K562 (cell line): ENCODE measurements at regions not wholly inside any gene's neighbourhood (a gene's known extent, or its start where the extent isn't known, plus 50 kb on each side); places are given as distances from the start of the nearest gene placed in this dataset.

Source experiments
- CBFA2T2 ChIP-seq: fragments of 450-650 bp; conservative IDR thresholded peaks from 2 replicates; pipeline ENCODE4 v1.6.1; 2017; ENCODE audit warnings: mild to moderate bottlenecking
- ETS2 ChIP-seq: IDR thresholded peaks from 2 replicates; pipeline ENCODE4 v1.6.1; 2016; ENCODE audit warnings: borderline replicate concordance, missing genetic modification characterization, mild to moderate bottlenecking, moderate library complexity, missing compliant biosample characterization; ENCODE audit not compliant: poor library complexity, severe bottlenecking
- MIER1 ChIP-seq: fragments of 450-650 bp; IDR thresholded peaks from 2 replicates; pipeline ENCODE4 v1.6.1; 2016; ENCODE audit warnings: antibody characterized with exemption, mild to moderate bottlenecking, low read depth
- TF ChIP-seq, protein P1 (sequence below): fragments of 450-650 bp; IDR thresholded peaks from 2 replicates; pipeline ENCODE4 v1.6.1; 2016; ENCODE audit warnings: low read depth
- TF ChIP-seq, protein P2 (sequence below), 2 experiments: fragments of 450-650 bp in 1 of 2; IDR thresholded peaks; 2 replicates each; pipeline ENCODE4 v1.6.1; 2011 to 2017; ENCODE audit warnings: low read depth in 2 of 2, antibody characterized with exemption in 1 of 2, borderline replicate concordance in 1 of 2, low read length in 1 of 2, mild to moderate bottlenecking in 1 of 2, mixed read lengths in 1 of 2; ENCODE audit not compliant: control insufficient read depth in 1 of 2
- TF ChIP-seq, protein P3 (sequence below): IDR thresholded peaks from 2 replicates; pipeline ENCODE4 v1.6.1; 2014; ENCODE audit warnings: antibody characterized with exemption

DNA sequence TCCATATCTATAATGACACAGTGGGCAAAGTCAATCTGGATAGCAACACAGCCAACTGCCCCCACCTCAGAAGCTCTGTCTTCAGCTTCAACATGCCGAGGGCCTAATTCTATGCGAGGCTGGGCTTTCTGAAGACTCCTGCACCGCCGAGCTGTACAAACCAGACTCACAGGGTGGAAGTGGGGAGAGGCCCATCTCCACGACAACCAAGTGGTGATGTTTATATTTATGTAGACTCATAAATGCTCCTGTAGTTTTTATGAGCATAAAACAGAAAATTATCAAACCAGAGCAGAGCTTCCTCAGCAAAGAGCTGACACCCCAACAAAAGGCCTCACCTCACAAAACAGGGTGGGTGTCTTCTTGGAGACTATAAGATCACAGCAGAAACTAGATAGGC lies 77.0 kb upstream of the LGALSL start (continued):
- TF ChIP-seq, protein P1, sequence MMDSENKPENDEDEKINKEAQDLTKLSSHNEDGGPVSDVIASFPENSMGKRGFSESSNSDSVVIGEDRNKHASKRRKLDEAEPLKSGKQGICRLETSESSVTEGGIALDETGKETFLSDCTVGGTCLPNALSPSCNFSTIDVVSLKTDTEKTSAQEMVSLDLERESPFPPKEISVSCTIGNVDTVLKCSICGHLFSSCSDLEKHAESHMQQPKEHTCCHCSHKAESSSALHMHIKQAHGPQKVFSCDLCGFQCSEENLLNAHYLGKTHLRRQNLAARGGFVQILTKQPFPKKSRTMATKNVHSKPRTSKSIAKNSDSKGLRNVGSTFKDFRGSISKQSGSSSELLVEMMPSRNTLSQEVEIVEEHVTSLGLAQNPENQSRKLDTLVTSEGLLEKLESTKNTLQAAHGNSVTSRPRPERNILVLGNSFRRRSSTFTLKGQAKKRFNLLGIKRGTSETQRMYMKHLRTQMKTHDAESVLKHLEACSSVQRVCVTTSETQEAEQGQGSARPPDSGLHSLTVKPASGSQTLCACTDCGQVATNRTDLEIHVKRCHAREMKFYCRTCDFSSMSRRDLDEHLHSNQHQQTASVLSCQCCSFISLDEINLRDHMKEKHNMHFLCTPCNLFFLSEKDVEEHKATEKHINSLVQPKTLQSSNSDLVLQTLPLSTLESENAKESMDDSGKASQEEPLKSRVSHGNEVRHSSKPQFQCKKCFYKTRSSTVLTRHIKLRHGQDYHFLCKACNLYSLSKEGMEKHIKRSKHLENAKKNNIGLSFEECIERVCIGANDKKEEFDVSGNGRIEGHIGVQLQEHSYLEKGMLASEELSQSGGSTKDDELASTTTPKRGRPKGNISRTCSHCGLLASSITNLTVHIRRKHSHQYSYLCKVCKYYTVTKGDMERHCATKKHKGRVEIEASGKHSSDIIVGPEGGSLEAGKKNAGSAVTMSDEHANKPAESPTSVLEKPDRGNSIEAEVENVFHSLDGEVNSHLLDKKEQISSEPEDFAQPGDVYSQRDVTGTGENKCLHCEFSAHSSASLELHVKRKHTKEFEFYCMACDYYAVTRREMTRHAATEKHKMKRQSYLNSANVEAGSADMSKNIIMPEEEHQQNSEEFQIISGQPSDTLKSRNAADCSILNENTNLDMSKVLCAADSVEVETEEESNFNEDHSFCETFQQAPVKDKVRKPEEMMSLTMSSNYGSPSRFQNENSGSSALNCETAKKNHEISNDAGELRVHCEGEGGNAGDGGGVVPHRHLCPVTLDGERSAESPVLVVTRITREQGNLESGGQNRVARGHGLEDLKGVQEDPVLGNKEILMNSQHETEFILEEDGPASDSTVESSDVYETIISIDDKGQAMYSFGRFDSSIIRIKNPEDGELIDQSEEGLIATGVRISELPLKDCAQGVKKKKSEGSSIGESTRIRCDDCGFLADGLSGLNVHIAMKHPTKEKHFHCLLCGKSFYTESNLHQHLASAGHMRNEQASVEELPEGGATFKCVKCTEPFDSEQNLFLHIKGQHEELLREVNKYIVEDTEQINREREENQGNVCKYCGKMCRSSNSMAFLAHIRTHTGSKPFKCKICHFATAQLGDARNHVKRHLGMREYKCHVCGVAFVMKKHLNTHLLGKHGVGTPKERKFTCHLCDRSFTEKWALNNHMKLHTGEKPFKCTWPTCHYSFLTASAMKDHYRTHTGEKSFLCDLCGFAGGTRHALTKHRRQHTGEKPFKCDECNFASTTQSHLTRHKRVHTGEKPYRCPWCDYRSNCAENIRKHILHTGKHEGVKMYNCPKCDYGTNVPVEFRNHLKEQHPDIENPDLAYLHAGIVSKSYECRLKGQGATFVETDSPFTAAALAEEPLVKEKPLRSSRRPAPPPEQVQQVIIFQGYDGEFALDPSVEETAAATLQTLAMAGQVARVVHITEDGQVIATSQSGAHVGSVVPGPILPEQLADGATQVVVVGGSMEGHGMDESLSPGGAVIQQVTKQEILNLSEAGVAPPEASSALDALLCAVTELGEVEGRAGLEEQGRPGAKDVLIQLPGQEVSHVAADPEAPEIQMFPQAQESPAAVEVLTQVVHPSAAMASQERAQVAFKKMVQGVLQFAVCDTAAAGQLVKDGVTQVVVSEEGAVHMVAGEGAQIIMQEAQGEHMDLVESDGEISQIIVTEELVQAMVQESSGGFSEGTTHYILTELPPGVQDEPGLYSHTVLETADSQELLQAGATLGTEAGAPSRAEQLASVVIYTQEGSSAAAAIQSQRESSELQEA = no peak
- no peak for TF ChIP-seq MIER1
- no peak for TF ChIP-seq CBFA2T2
- TF ChIP-seq, protein P2, sequence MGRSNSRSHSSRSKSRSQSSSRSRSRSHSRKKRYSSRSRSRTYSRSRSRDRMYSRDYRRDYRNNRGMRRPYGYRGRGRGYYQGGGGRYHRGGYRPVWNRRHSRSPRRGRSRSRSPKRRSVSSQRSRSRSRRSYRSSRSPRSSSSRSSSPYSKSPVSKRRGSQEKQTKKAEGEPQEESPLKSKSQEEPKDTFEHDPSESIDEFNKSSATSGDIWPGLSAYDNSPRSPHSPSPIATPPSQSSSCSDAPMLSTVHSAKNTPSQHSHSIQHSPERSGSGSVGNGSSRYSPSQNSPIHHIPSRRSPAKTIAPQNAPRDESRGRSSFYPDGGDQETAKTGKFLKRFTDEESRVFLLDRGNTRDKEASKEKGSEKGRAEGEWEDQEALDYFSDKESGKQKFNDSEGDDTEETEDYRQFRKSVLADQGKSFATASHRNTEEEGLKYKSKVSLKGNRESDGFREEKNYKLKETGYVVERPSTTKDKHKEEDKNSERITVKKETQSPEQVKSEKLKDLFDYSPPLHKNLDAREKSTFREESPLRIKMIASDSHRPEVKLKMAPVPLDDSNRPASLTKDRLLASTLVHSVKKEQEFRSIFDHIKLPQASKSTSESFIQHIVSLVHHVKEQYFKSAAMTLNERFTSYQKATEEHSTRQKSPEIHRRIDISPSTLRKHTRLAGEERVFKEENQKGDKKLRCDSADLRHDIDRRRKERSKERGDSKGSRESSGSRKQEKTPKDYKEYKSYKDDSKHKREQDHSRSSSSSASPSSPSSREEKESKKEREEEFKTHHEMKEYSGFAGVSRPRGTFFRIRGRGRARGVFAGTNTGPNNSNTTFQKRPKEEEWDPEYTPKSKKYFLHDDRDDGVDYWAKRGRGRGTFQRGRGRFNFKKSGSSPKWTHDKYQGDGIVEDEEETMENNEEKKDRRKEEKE (IDR thresholded peaks at IDR 0.05; ENCODE audit: borderline replicate concordance in 1 of 2, control insufficient read depth in 1 of 2, low read depth in 2 of 2, low read length in 1 of 2) = no peak
- TF ChIP-seq, protein P3, sequence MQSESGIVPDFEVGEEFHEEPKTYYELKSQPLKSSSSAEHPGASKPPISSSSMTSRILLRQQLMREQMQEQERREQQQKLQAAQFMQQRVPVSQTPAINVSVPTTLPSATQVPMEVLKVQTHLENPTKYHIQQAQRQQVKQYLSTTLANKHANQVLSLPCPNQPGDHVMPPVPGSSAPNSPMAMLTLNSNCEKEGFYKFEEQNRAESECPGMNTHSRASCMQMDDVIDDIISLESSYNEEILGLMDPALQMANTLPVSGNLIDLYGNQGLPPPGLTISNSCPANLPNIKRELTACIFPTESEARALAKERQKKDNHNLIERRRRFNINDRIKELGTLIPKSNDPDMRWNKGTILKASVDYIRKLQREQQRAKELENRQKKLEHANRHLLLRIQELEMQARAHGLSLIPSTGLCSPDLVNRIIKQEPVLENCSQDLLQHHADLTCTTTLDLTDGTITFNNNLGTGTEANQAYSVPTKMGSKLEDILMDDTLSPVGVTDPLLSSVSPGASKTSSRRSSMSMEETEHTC = no peak
- TF ChIP-seq ETS2 (tag) = no peak
